HG03196 (cell line): ENCODE measurements at regions not wholly inside any gene's neighbourhood (a gene's known extent, or its start where the extent isn't known, plus 50 kb on each side); places are given as distances from the start of the nearest gene placed in this dataset.

ENCODE experiments used
- ATAC-seq: cut with Tn5 transposase; IDR thresholded peaks from one replicate; pipeline ENCODE4 v1.9.1; 2021; ENCODE audit not compliant: unreplicated experiment

- ATAC-seq: no peak
These were observed 85.2 kb upstream of the CNR1 start for GRCh38 chr6:88251301-88251700.

GRCh38 chr6:88248709-88249321 lies 82.7 kb upstream of the CNR1 start:
- no peak for ATAC-seq

DNA sequence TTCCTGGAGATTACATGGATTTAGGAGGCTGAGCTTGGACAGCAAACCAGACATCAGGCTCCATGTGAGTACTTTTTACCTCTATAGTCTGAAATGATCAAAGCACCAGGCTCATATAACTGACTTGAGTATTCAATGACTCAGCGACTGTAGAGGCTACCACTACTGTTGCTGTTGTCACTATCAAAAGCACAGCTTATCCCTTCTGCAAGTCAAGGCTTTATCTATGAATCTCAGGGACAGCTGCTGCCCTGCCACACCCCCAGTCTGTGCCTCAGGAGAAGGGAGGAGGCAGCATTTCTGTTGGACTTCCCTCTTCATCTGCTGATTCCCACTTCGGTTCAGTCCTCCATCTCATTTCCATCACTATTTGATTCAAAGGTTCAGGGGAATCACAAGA lies 80.5 kb upstream of the CNR1 start:
- ATAC-seq: no peak

- no peak for ATAC-seq
These were observed 78.6 kb upstream of the CNR1 start for GRCh38 chr6:88244721-88245120.

DNA sequence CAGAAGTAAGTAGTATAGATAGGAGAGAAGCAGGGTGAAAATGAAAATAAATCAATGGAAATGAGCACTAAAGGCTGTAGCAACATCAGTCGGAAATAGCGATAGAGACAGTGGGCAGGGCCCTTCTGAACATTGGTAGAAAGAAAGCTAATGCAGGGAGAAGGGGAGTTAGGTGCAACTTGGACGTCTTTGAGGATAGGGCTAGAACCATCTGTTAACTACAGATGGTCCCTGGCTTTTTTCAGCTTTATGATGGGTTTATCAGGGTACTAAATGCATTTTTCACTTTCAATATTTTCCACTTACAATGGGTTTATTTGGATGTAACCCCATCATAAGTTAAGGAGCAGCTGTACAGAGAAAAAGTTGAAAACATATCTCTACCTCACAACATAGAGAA lies 72.8 kb upstream of the CNR1 start:
- no peak for ATAC-seq

DNA sequence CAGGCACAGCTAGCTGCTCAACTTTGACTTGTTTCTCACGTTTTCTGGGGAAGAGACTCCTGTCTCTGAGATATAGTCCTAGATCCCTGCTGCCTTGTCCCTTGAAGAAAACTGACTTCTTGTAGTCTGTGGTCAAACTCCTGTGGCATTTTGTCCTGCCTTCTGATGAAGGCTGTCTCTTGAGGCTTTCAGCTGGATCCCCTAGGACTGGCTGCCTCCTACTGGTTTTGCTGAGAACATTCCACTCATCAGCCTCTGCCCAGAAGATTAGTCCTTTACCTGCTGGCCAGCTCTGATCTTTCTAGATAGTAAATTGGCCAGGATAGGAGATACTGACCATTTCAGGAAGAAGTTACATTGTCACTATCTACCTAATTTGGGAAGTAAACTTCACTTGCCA lies 71.9 kb upstream of the CNR1 start:
- no peak for ATAC-seq

- ATAC-seq: no peak
These were observed 70.6 kb upstream of the CNR1 start for GRCh38 chr6:88236612-88237360.

DNA sequence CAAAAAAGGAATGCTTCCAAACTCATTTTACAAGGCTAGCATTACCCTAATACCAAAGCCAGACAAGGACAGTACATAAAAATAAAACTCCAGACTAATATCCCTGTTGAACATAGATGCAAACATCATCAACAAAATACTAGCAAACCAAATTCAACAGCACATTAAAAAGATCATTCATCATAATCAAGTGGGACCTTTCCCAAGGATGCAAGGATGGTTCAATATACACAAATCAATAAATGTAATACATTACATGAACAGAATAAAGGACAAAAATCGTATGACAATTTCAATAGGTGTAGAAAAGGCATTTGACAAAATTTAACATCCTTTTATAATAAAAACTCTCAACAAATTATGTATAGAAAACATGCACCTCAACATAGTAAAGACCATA lies 66.6 kb upstream of the CNR1 start:
- no peak for ATAC-seq

DNA sequence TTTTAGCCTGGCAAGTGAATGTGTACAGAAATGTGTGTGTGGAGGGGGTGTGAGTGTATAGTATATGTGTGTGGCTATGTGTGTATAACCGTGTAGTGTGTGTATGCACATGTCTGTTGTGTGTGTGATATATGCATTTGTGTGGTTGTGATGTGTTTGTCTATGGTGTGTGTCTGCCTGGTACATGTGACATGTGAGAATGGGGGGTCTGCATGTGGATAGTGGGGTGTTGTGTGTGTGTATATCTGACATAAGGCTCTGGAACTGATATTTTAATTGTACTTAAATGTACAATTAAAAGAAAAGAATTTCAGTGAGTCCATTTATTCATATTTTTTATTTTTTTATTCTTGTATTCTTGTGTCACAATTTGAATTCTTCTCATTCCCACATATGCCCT lies 57.2 kb upstream of the CNR1 start:
- no peak for ATAC-seq

DNA sequence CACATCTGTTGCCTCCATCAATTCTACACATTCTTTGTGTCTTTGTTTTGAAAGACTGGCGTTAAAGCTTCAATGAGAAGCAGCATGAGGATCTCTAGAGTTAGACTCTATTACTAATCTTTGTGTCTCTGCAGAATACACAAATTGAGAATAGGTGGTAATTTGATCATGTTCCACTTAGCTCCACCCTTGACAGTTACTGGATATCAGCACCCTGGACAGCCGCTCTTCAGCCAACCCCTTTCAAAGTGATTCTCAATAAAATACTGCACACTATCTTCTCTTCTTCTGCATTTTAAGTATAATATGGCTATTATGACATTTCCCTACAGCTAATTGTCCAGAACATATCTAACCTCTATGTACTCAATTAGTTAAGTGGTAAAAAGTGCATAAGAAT lies 54.3 kb upstream of the CNR1 start:
- ATAC-seq: no peak

GRCh38 chr6:88216182-88216581 lies 50.0 kb upstream of the CNR1 start:
- ATAC-seq: no peak
